SK-N-MC (cell line): ENCODE measurements at regions not wholly inside any gene's neighbourhood (a gene's known extent, or its start where the extent isn't known, plus 50 kb on each side); places are given as distances from the start of the nearest gene placed in this dataset.

Experiments
- EZH2 ChIP-seq: fragments of 200-600 bp; sonication (generic); IDR thresholded peaks from one replicate; pipeline ENCODE4 v1.6.1; 2017; ENCODE audit warnings: antibody characterized with exemption
- FOXP2 ChIP-seq: optimal IDR thresholded peaks from 2 replicates; pipeline ENCODE3; 2011; ENCODE audit warnings: mild to moderate bottlenecking, moderate library complexity; ENCODE audit not compliant: insufficient read depth; ENCODE audit errors: extremely low read length, control extremely low read depth
- POLR2AphosphoS5 ChIP-seq: IDR thresholded peaks from 2 replicates; pipeline ENCODE4 v1.6.1; 2012; ENCODE audit warnings: mild to moderate bottlenecking, low read depth, low read length, borderline replicate concordance

DNA sequence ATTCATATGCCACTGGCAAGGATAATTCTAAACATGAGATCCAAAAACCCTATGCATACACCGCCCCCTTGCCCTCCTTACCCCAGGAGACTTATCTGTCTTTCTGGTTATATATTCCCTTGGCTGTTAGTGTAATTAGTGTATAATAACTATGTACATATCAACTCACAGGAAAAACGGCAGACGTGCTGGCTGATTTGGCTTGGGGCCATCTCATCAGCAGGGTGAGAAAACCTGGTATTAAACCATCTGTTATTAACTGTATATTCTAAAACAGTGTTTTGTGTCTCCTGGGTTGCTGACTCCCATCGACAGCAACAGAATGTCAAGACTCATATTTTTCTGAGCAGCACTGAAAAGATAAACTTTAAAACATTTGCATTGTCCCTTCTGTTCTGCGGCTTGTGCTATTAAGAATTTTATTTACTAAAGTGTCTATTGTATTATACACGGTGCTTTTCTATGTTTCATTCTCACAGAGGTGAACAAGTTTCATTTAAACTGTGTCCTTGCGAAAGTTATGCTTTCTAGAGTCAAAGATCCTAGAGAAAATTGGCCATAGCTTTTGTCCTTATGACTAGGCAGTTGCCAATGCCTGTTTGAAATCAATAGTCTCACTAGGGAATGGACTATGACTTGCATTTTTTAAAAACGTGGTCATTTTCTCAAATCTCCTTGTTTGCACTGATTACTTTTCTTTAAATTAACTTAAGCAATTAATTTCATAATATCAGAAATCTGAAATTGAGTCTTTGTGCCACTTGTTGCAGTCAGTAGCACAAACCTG lies 211.5 kb upstream of the MID1 start:
- no peak for TF ChIP-seq POLR2AphosphoS5
- TF ChIP-seq EZH2: no peak
- no peak for TF ChIP-seq FOXP2
